ENCODE measurements at regions not wholly inside any gene's neighbourhood (a gene's known extent, or its start where the extent isn't known, plus 50 kb on each side); places are given as distances from the start of the nearest gene placed in this dataset.

GRCh38 chrX:10882484-10882883, 228.6 kb upstream of the HCCS start:
- ChIA-PET POLR2A (no interaction called here), CTCF (no interaction called here)
- Mint-ChIP-seq H3K27ac (no peak overlapping the region), H3K4me3 (no peak overlapping the region), H3K4me1 (no peaks in the 10 kb centered on the region), H3K27me3 (no peaks in the 10 kb centered on the region), H3K9me3 (ENCODE audit: low read depth) (no peaks in the 10 kb centered on the region), H3K36me3 (ENCODE audit: low read depth) (no peaks in the 10 kb centered on the region)
- no peak for ATAC-seq
- DNase-seq: no peak
- intact Hi-C loops (cut with DNase I, micrococcal nuclease): no loop called here

DNA sequence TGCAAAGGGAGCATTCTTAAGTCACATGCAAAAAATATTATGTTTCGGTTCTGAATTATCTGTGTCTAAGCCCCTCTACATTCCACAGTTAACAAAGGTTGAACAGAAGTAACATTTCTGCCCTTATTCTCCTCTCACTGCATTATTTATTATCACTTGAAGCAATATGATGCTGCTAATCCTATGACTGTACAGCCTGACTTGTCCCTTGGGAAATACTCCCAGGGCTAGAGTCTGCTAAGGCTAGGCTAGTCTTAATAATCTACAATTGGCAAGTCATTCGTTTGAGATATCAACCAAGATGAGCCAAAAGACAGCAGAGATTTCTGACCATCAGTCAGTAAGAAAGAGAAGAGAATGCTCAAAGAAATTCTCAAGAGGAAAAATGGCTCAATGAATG, 226.9 kb upstream of the HCCS start:
- intact Hi-C loops (cut with DNase I, micrococcal nuclease): no loop called here
- DNase-seq: no peak
- H3K36me3 Mint-ChIP-seq (ENCODE audit: low read depth): no peaks in the 10 kb centered on the region
- ATAC-seq: no peak
- H3K4me3 Mint-ChIP-seq: no peak overlapping the region
- no peaks in the 10 kb centered on the region for H3K4me1 Mint-ChIP-seq
- POLR2A ChIA-PET: no interaction called here
- H3K27ac Mint-ChIP-seq: no peak overlapping the region
- CTCF ChIA-PET: no interaction called here
- H3K27me3 Mint-ChIP-seq: no peaks in the 10 kb centered on the region
- no peaks in the 10 kb centered on the region for H3K9me3 Mint-ChIP-seq (ENCODE audit: low read depth)

DNA sequence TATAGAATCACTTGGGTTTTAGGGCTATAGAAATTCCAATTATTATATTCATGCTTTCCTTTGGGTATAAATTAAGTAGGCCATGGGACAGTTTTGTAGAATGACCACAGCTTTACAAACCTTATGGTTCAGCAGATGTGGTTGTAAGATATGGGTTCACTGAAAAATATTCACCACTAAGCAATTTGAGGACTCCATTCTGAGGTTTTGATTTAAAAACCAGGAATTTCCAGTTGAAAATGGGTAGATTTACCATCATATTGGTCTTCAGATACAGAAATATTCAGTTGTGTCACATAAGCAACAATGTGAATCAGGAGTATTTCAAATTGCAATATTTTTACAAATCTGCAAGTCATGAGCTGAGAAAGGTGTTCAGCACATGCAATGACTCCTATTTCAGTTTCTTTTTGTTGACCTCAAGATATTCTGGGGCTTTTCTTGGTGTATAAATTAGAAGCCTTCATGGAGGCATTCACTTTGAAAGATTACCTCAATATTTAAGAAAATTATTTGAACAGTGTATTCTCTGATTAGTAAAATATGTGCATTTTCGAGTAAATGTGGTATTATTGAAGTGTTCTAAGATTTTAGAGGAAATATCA, 218.4 kb upstream of the HCCS start:
- intact Hi-C loops (cut with DNase I, micrococcal nuclease): no loop called here
- ChIA-PET CTCF (no interaction called here), POLR2A (no interaction called here)
- Mint-ChIP-seq H3K4me3 (no peak overlapping the region), H3K27me3 (no peaks in the 10 kb centered on the region), H3K9me3 (ENCODE audit: low read depth) (peaks cover 1% of the 10 kb centered on the region), H3K27ac (no peak overlapping the region), H3K36me3 (ENCODE audit: low read depth) (no peaks in the 10 kb centered on the region), H3K4me1 (no peaks in the 10 kb centered on the region)
- no peak for ATAC-seq
- no peak for DNase-seq

DNA sequence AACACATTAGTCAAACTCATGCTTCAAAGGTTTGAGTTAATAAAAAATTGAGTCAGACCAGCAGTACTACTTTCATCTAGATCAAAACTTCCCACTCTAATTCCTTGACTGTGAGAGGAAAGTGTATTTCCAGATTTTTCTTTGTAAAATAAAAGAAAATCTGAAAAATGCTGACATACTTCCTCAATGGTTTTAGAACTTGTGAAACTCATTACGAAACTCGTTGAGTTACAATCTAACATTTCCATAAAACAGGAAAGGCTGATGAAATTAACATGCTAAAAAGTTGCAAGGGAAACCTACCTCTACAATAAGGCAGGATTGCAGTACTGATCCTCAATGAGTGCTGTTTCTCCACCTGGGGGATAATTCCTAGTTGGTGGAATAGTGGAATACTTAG, 217.8 kb upstream of the HCCS start:
- POLR2A ChIA-PET: no interaction called here
- no peak for ATAC-seq
- H3K27ac Mint-ChIP-seq: no peak overlapping the region

DNA sequence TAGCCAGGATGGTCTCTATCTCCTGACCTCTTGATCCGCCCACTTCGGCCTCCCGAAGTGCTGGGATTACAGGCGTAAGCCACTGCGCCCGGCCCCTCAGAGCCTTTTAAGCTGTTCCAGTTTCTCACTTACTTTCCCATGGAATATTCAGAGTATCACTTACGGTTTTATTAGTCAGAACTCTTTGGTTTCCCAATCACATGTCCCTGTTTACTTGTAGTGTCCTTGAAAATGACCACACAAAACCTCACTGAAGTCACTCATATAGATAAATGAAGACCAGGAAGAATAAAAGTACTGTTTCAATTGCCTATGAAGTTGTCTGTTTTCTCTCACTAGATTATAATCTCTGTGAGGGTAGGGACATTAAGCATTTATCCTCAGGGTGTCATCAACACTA, 217.2 kb upstream of the HCCS start:
- ChIA-PET POLR2A (no interaction called here), CTCF (no interaction called here)
- Mint-ChIP-seq H3K9me3 (ENCODE audit: low read depth) (peaks cover 4% of the 10 kb centered on the region), H3K27ac (no peak overlapping the region), H3K4me1 (no peaks in the 10 kb centered on the region), H3K27me3 (no peaks in the 10 kb centered on the region), H3K4me3 (no peak overlapping the region), H3K36me3 (ENCODE audit: low read depth) (no peaks in the 10 kb centered on the region)
- DNase-seq (no peak), ATAC-seq (no peak)
- intact Hi-C loops (cut with DNase I, micrococcal nuclease): no loop called here

More for the DNA sequence above, 217.8 kb upstream of the HCCS start:
- Mint-ChIP-seq H3K4me1 (no peaks in the 10 kb centered on the region), H3K4me3 (no peak overlapping the region), H3K9me3 (ENCODE audit: low read depth) (peaks cover 2% of the 10 kb centered on the region), H3K27me3 (no peaks in the 10 kb centered on the region), H3K36me3 (ENCODE audit: low read depth) (no peaks in the 10 kb centered on the region)
- intact Hi-C loops (cut with DNase I, micrococcal nuclease): no loop called here
- CTCF ChIA-PET: no interaction called here
- DNase-seq: no peak

GRCh38 chrX:10897768-10898167, 213.4 kb upstream of the HCCS start:
- H3K36me3 Mint-ChIP-seq (ENCODE audit: low read depth): no peaks in the 10 kb centered on the region
- H3K9me3 Mint-ChIP-seq (ENCODE audit: low read depth): peaks cover 4% of the 10 kb centered on the region
- intact Hi-C loops (cut with DNase I, micrococcal nuclease): no loop called here
- ATAC-seq (no peak), DNase-seq (no peak)
- CTCF ChIA-PET: no interaction called here
- H3K27me3 Mint-ChIP-seq: no peaks in the 10 kb centered on the region
- H3K4me3 Mint-ChIP-seq: no peak overlapping the region
- H3K4me1 Mint-ChIP-seq: no peaks in the 10 kb centered on the region
- POLR2A ChIA-PET: no interaction called here
- no peak overlapping the region for H3K27ac Mint-ChIP-seq

- POLR2A ChIA-PET: no interaction called here
- intact Hi-C loops (cut with DNase I, micrococcal nuclease): no loop called here
- CTCF ChIA-PET: no interaction called here
Measured at GRCh38 chrX:10900585-10901289, 210.4 kb upstream of the HCCS start.

GRCh38 chrX:10901290-10901633, 209.9 kb upstream of the HCCS start:
- Mint-ChIP-seq H3K27me3 (no peaks in the 10 kb centered on the region), H3K4me1 (no peaks in the 10 kb centered on the region), H3K4me3 (no peak overlapping the region), H3K36me3 (ENCODE audit: low read depth) (no peaks in the 10 kb centered on the region), H3K27ac (no peak overlapping the region), H3K9me3 (ENCODE audit: low read depth) (peaks cover 6% of the 10 kb centered on the region)
- POLR2A ChIA-PET: no interaction called here
- DNase-seq (no peak), ATAC-seq (no peak)
- CTCF ChIA-PET: no interaction called here
- intact Hi-C loops (cut with DNase I, micrococcal nuclease): no loop called here

More at GRCh38 chrX:10900585-10901289, 210.4 kb upstream of the HCCS start:
- DNase-seq (no peak), ATAC-seq (no peak)
- H3K27ac Mint-ChIP-seq: no peak overlapping the region
- H3K36me3 Mint-ChIP-seq (ENCODE audit: low read depth): no peaks in the 10 kb centered on the region
- H3K4me3 Mint-ChIP-seq: no peak overlapping the region
- H3K27me3 Mint-ChIP-seq: no peaks in the 10 kb centered on the region
- no peaks in the 10 kb centered on the region for H3K4me1 Mint-ChIP-seq
- peaks cover 6% of the 10 kb centered on the region for H3K9me3 Mint-ChIP-seq (ENCODE audit: low read depth)

- intact Hi-C loops (cut with DNase I, micrococcal nuclease): no loop called here
- POLR2A ChIA-PET: no interaction called here
- Mint-ChIP-seq H3K9me3 (ENCODE audit: low read depth) (peaks cover 6% of the 10 kb centered on the region), H3K4me1 (no peaks in the 10 kb centered on the region), H3K36me3 (ENCODE audit: low read depth) (no peaks in the 10 kb centered on the region), H3K4me3 (no peak overlapping the region), H3K27me3 (no peaks in the 10 kb centered on the region), H3K27ac (no peak overlapping the region)
- no peak for DNase-seq
- no peak for ATAC-seq
- CTCF ChIA-PET: no interaction called here
Measured at GRCh38 chrX:10902001-10902400, 209.1 kb upstream of the HCCS start.

GRCh38 chrX:10903523-10903922, 207.6 kb upstream of the HCCS start:
- Mint-ChIP-seq H3K4me3 (no peak overlapping the region), H3K27me3 (no peaks in the 10 kb centered on the region), H3K36me3 (ENCODE audit: low read depth) (no peaks in the 10 kb centered on the region), H3K4me1 (no peaks in the 10 kb centered on the region), H3K9me3 (ENCODE audit: low read depth) (peaks cover 2% of the 10 kb centered on the region), H3K27ac (no peak overlapping the region)
- DNase-seq (no peak), ATAC-seq (no peak)
- intact Hi-C loops (cut with DNase I, micrococcal nuclease): no loop called here
- CTCF ChIA-PET: no interaction called here
- POLR2A ChIA-PET: no interaction called here

DNA sequence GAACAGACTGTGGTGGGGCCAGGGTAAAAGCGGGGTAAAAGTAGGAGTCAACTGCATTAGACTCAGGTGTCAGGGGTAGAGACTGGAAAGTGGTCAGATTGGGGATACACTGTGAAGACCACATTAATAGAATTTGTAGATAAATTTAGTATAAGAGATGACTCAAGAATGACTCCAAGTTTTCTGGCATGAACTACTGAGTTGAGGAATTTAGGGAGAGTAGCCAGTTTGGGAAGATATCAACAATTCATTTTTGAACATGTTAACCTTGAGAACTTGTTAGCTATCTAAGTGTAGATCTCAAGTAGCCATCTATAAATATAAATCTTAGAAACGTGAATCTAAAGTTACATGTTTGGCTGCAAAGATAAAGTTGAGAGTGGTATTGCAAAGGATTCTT, 206.9 kb upstream of the HCCS start:
- ATAC-seq (no peak), DNase-seq (no peak)
- no peak overlapping the region for H3K4me3 Mint-ChIP-seq
- peaks cover 2% of the 10 kb centered on the region for H3K9me3 Mint-ChIP-seq (ENCODE audit: low read depth)
- no peaks in the 10 kb centered on the region for H3K4me1 Mint-ChIP-seq
- intact Hi-C loops (cut with DNase I, micrococcal nuclease): no loop called here
- POLR2A ChIA-PET: no interaction called here
- no peaks in the 10 kb centered on the region for H3K27me3 Mint-ChIP-seq
- H3K27ac Mint-ChIP-seq: no peak overlapping the region
- H3K36me3 Mint-ChIP-seq (ENCODE audit: low read depth): no peaks in the 10 kb centered on the region
- CTCF ChIA-PET: no interaction called here

DNA sequence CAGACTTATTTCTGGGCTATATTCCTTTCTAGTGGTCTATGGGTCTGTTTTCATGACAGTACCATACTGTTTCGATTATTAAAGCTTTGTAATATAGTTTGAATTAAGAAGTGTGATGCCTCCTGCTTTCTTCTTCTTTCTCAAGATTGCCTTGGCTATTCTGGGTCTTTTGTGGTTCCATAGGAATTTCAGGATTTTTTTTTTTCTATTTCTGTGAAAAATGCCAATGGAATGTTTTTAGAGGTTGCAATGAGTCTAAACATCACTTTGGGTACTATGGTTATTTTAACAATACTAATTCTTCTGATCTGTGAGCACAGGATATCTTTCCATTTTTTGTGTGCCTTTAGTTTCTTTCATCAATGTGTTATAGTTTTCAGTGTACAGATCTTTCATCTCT, 204.3 kb upstream of the HCCS start:
- Mint-ChIP-seq H3K27me3 (no peaks in the 10 kb centered on the region), H3K4me3 (no peak overlapping the region), H3K9me3 (ENCODE audit: low read depth) (peaks cover 2% of the 10 kb centered on the region), H3K4me1 (no peaks in the 10 kb centered on the region), H3K27ac (no peak overlapping the region), H3K36me3 (ENCODE audit: low read depth) (no peaks in the 10 kb centered on the region)
- intact Hi-C loops (cut with DNase I, micrococcal nuclease): no loop called here
- CTCF ChIA-PET: no interaction called here
- POLR2A ChIA-PET: no interaction called here
- DNase-seq (no peak), ATAC-seq (no peak)

GRCh38 chrX:10922159-10922558, 189.0 kb upstream of the HCCS start:
- no peaks in the 10 kb centered on the region for H3K36me3 Mint-ChIP-seq (ENCODE audit: low read depth)
- H3K4me1 Mint-ChIP-seq: no peaks in the 10 kb centered on the region
- H3K27me3 Mint-ChIP-seq: no peaks in the 10 kb centered on the region
- ATAC-seq: no peak
- H3K27ac Mint-ChIP-seq: no peak overlapping the region
- no peak overlapping the region for H3K4me3 Mint-ChIP-seq
- CTCF ChIA-PET: no interaction called here
- no peak for DNase-seq
- POLR2A ChIA-PET: no interaction called here
- peaks cover 1% of the 10 kb centered on the region for H3K9me3 Mint-ChIP-seq (ENCODE audit: low read depth)
- intact Hi-C loops (cut with DNase I, micrococcal nuclease): no loop called here

Measured in activated CD4-positive, alpha-beta T cell treated with anti-CD3 and anti-CD28 coated beads for 36 hours (primary cell).